KMS-11 (cell line): ENCODE measurements at regions not wholly inside any gene's neighbourhood (a gene's known extent, or its start where the extent isn't known, plus 50 kb on each side); places are given as distances from the start of the nearest gene placed in this dataset.

Experiments used
- H2AFZ ChIP-seq: fragments of 200-600 bp; sonication (generic); 2 replicates; pipeline ENCODE4 v1.6.1; 2016; ENCODE audit warnings: antibody characterized with exemption, mixed run types, low read depth
- H3K27ac ChIP-seq: fragments of 200-600 bp; sonication (generic); 2 replicates; pipeline ENCODE4 v1.6.1; 2016; ENCODE audit warnings: mild to moderate bottlenecking, mixed run types
- H3K27me3 ChIP-seq: fragments of 200-600 bp; sonication (generic); 2 replicates; pipeline ENCODE4 v1.6.1; 2017; ENCODE audit warnings: mild to moderate bottlenecking, low read depth, mixed run types, moderate library complexity; ENCODE audit not compliant: insufficient read depth
- H3K36me3 ChIP-seq: fragments of 200-600 bp; sonication (generic); 2 replicates; pipeline ENCODE4 v1.6.1; 2017; ENCODE audit warnings: mild to moderate bottlenecking, mixed run types; ENCODE audit not compliant: insufficient read depth
- H3K4me1 ChIP-seq: fragments of 200-600 bp; sonication (generic); 2 replicates; pipeline ENCODE4 v1.6.1; 2016; ENCODE audit warnings: mild to moderate bottlenecking, low read depth, mixed run types; ENCODE audit not compliant: poor library complexity, severe bottlenecking
- H3K4me2 ChIP-seq: fragments of 200-600 bp; sonication (generic); 2 replicates; pipeline ENCODE4 v1.7.0; 2016; ENCODE audit warnings: mild to moderate bottlenecking, mixed run types
- H3K4me3 ChIP-seq: fragments of 200-600 bp; sonication (generic); IDR thresholded peaks from 2 replicates; pipeline ENCODE4 v1.6.1; 2017; ENCODE audit warnings: low read depth, low read length, mixed read lengths; ENCODE audit not compliant: insufficient read depth
- H3K79me2 ChIP-seq: fragments of 200-600 bp; sonication (generic); 2 replicates; pipeline ENCODE4 v1.6.1; 2016; ENCODE audit warnings: low read depth, mixed run types; ENCODE audit not compliant: insufficient read depth
- H3K9ac ChIP-seq: fragments of 200-600 bp; sonication (generic); 2 replicates; pipeline ENCODE4 v1.6.1; 2016; ENCODE audit warnings: mild to moderate bottlenecking, mixed run types
- H4K20me1 ChIP-seq: fragments of 200-600 bp; sonication (generic); 2 replicates; pipeline ENCODE4 v1.6.1; 2016; ENCODE audit warnings: mild to moderate bottlenecking, mixed run types; ENCODE audit not compliant: insufficient read depth
- CTCF ChIP-seq: fragments of 200-600 bp; sonication (generic); conservative IDR thresholded peaks from 2 replicates; pipeline ENCODE4 v1.6.1; 2017; ENCODE audit warnings: low read depth, mild to moderate bottlenecking, antibody characterized with exemption, low read length, moderate library complexity, mixed read lengths

GRCh38 chr7:25621993-25622392 lies 393.7 kb upstream of the NPVF start:
- TF ChIP-seq CTCF: no peak
- Histone ChIP-seq H3K27ac (no peak overlapping the region), H2AFZ (no peak overlapping the region)

GRCh38 chr7:25622695-25623094 lies 394.4 kb upstream of the NPVF start:
- H3K4me1 ChIP-seq: no peaks in the 10 kb centered on the region
- H3K4me3 ChIP-seq: no peak overlapping the region
- no peaks in the 10 kb centered on the region for H3K36me3 ChIP-seq
- no peak overlapping the region for H3K27ac ChIP-seq
- H3K4me2 ChIP-seq: no peak overlapping the region
- H4K20me1 ChIP-seq: no peaks in the 10 kb centered on the region
- no peaks in the 10 kb centered on the region for H3K79me2 ChIP-seq
- no peak overlapping the region for H3K9ac ChIP-seq
- TF ChIP-seq CTCF: no peak
- H3K27me3 ChIP-seq: no peaks in the 10 kb centered on the region
- H2AFZ ChIP-seq: no peak overlapping the region

More at GRCh38 chr7:25621993-25622392, 393.7 kb upstream of the NPVF start:
- H3K79me2 ChIP-seq: no peaks in the 10 kb centered on the region
- no peak overlapping the region for H3K4me3 ChIP-seq
- no peak overlapping the region for H3K4me2 ChIP-seq
- no peaks in the 10 kb centered on the region for H4K20me1 ChIP-seq
- H3K4me1 ChIP-seq: no peaks in the 10 kb centered on the region
- H3K9ac ChIP-seq: no peak overlapping the region
- no peaks in the 10 kb centered on the region for H3K27me3 ChIP-seq
- no peaks in the 10 kb centered on the region for H3K36me3 ChIP-seq

DNA sequence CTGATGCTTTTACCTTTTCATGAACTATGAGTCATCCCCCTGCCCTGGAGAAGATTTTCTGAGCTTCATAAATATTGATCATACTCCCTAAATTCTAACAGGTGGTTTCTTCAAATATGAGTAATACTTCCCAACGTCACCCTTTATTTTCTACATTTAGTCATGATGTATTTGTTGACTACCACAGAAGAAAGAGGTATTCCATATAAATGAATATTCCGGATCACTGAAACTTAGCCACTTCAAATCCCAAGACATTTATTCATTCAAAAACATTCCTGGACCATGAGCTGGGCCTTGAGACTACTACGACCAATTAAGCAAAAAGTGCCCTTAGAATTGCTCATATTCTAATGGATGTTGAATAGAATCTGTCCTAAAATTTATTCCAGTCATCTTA lies 395.8 kb upstream of the NPVF start:
- no peaks in the 10 kb centered on the region for H3K27me3 ChIP-seq
- no peaks in the 10 kb centered on the region for H3K4me1 ChIP-seq
- no peak overlapping the region for H3K4me3 ChIP-seq
- H4K20me1 ChIP-seq: no peaks in the 10 kb centered on the region
- no peak overlapping the region for H3K4me2 ChIP-seq
- H3K79me2 ChIP-seq: no peaks in the 10 kb centered on the region
- H3K27ac ChIP-seq: no peak overlapping the region
- no peak for TF ChIP-seq CTCF
- no peaks in the 10 kb centered on the region for H3K36me3 ChIP-seq
- no peak overlapping the region for H3K9ac ChIP-seq
- H2AFZ ChIP-seq: no peak overlapping the region

DNA sequence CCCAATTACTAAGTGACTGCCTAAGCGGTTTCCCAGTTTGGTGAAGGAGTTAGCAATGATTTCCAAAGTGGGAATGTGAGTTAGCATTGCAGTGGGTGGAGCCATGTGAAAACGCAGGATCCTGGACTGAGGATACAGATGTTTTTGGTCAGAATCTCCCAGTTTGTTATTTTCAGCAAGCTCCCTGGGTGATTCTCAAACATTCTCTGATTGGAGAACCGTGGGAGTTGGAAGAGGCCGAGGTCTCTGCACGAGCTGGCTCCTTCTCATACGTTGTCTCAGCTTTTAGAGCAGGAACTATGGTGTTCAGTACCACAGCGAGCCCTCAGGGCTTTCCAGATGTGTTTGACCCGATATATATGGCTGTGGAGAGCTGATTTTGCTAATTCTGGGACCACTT lies 396.5 kb upstream of the NPVF start:
- Histone ChIP-seq H3K4me1 (no peaks in the 10 kb centered on the region), H3K9ac (no peak overlapping the region), H3K4me2 (no peak overlapping the region), H3K4me3 (no peak overlapping the region), H2AFZ (no peak overlapping the region), H3K27ac (no peak overlapping the region), H3K36me3 (no peaks in the 10 kb centered on the region), H3K79me2 (no peaks in the 10 kb centered on the region), H4K20me1 (no peaks in the 10 kb centered on the region), H3K27me3 (no peaks in the 10 kb centered on the region)
- TF ChIP-seq CTCF: no peak
